ENCODE measurements at regions not wholly inside any gene's neighbourhood (a gene's known extent, or its start where the extent isn't known, plus 50 kb on each side); places are given as distances from the start of the nearest gene placed in this dataset.
"Not testable (repeated sequence)": the region's sequence is repeated elsewhere in the genome, so short reads cannot be mapped to it uniquely, and the experiment has no call there.

GRCh38 chr17:70454377-70454776 is 285.0 kb downstream of the KCNJ2 start:
- no peak for DNase-seq

GRCh38 chr17:70454908-70455307 is 285.6 kb downstream of the KCNJ2 start:
- DNase-seq: no peak

- no peak for DNase-seq
Observed at GRCh38 chr17:70464995-70465394, 295.7 kb downstream of the KCNJ2 start.

- no peak for DNase-seq
Observed at GRCh38 chr17:70468661-70469060, 299.3 kb downstream of the KCNJ2 start.

- no peak for DNase-seq
Observed at GRCh38 chr17:70473049-70473448, 303.7 kb downstream of the KCNJ2 start.

GRCh38 chr17:70476368-70476767 is 307.0 kb downstream of the KCNJ2 start:
- no peak for DNase-seq

GRCh38 chr17:70478902-70479301 is 309.6 kb downstream of the KCNJ2 start:
- no peak for DNase-seq

- DNase-seq: no peak
Observed at GRCh38 chr17:70479779-70480178, 310.4 kb downstream of the KCNJ2 start.

GRCh38 chr17:70483624-70484023 is 314.3 kb downstream of the KCNJ2 start:
- no peak for DNase-seq

GRCh38 chr17:70484050-70484449 is 314.7 kb downstream of the KCNJ2 start:
- DNase-seq: no peak

GRCh38 chr17:70484496-70484895 is 315.2 kb downstream of the KCNJ2 start:
- DNase-seq: no peak

GRCh38 chr17:70492368-70492767 is 323.0 kb downstream of the KCNJ2 start:
- DNase-seq: no peak

- DNase-seq: no peak
Observed at GRCh38 chr17:70493277-70493874, 324.0 kb downstream of the KCNJ2 start.

- no peak for DNase-seq
Observed at GRCh38 chr17:70498631-70499030, 329.3 kb downstream of the KCNJ2 start.

GRCh38 chr17:70499067-70499786 is 329.9 kb downstream of the KCNJ2 start:
- DNase-seq: no peak

GRCh38 chr17:70503449-70503848 is 334.1 kb downstream of the KCNJ2 start:
- DNase-seq: no peak

- DNase-seq: no peak
Observed at GRCh38 chr17:70510288-70510687, 341.0 kb downstream of the KCNJ2 start.

GRCh38 chr17:70517816-70518215 is 348.5 kb downstream of the KCNJ2 start:
- no peak for DNase-seq

GRCh38 chr17:70519300-70519699 is 350.0 kb downstream of the KCNJ2 start:
- no peak for DNase-seq

- DNase-seq: no peak
Observed at GRCh38 chr17:70520447-70520846, 351.1 kb downstream of the KCNJ2 start.

GRCh38 chr17:70520956-70521355 is 351.6 kb downstream of the KCNJ2 start:
- no peak for DNase-seq

GRCh38 chr17:70521821-70522256 is 352.5 kb downstream of the KCNJ2 start:
- no peak for DNase-seq

- no peak for DNase-seq
Observed at GRCh38 chr17:70523426-70523825, 354.1 kb downstream of the KCNJ2 start.

GRCh38 chr17:70525035-70525434 is 355.7 kb downstream of the KCNJ2 start:
- not testable (repeated sequence) for DNase-seq

- DNase-seq: no peak
Observed at GRCh38 chr17:70525961-70526360, 356.6 kb downstream of the KCNJ2 start.
